Activated CD4-positive, alpha-beta memory T cell treated with anti-CD3 and anti-CD28 coated beads, Interleukin-2, amount 10 ng/mL, durations not matched to agents 7 days and 5 days (primary cell): ENCODE measurements at regions not wholly inside any gene's neighbourhood (a gene's known extent, or its start where the extent isn't known, plus 50 kb on each side); places are given as distances from the start of the nearest gene placed in this dataset.
"Not testable (repeated sequence)": the region's sequence is repeated elsewhere in the genome, so short reads cannot be mapped to it uniquely, and the experiment has no call there.

Experiments used
- CTCF ChIA-PET: fragments of 350-600 bp; sonication (Branson Sonifier 250); formaldehyde crosslinking; loops from one replicate; lab custom pipeline; 2021; ENCODE audit warnings: antibody characterized with exemption, inconsistent platforms; lab: Charles Lee
- POLR2A ChIA-PET: fragments of 350-600 bp; sonication (Branson Sonifier 250); formaldehyde crosslinking; loops from one replicate; lab custom pipeline; 2021; ENCODE audit warnings: antibody characterized with exemption; lab: Charles Lee
- DNase-seq: peaks from one replicate; pipeline ENCODE4 v3.0.0-alpha.2; 2020
- H3K27ac Mint-ChIP-seq: one replicate; pipeline ENCODE4 v1.8.0; 2021; ENCODE audit warnings: mild to moderate bottlenecking, mixed read lengths
- H3K27me3 Mint-ChIP-seq: one replicate; pipeline ENCODE4 v1.8.0; 2021; ENCODE audit warnings: mixed read lengths
- H3K36me3 Mint-ChIP-seq: one replicate; pipeline ENCODE4 v1.8.0; 2021; ENCODE audit warnings: low read depth, mixed read lengths
- H3K4me1 Mint-ChIP-seq: one replicate; pipeline ENCODE4 v1.8.0; 2021; ENCODE audit warnings: mixed read lengths
- H3K4me3 Mint-ChIP-seq: one replicate; pipeline ENCODE4 v1.8.0; 2021; ENCODE audit warnings: mild to moderate bottlenecking, mixed read lengths
- H3K9me3 Mint-ChIP-seq: one replicate; pipeline ENCODE4 v1.8.0; 2021; ENCODE audit warnings: mixed read lengths

DNA sequence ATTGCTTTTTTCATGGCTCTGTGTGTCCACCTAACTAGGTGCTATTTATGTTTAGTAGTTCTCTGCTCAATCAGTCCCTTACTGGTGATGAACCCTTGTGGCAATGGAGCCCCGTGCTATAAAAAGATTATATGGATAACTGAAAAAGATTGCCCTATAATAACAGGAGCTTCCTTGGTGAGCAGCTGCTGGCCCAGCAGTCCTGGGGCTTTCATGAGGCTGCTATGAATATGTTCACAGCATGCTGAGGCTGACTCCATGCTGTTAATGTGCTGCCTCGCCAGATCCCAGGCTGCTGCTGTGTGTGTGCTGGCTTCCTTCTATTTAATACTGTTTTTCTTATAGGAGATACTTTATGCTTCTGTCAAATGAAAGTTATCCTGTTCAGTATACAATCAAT lies 357.5 kb downstream of the TAF11L14 start:
- Mint-ChIP-seq H3K9me3 (peaks cover 3% of the 10 kb centered on the region), H3K36me3 (no peaks in the 10 kb centered on the region), H3K4me3 (no peak overlapping the region), H3K27ac (no peak overlapping the region), H3K27me3 (no peaks in the 10 kb centered on the region), H3K4me1 (no peaks in the 10 kb centered on the region)
- ChIA-PET CTCF (no interaction called here), POLR2A (no interaction called here)
- DNase-seq: no peak

DNA sequence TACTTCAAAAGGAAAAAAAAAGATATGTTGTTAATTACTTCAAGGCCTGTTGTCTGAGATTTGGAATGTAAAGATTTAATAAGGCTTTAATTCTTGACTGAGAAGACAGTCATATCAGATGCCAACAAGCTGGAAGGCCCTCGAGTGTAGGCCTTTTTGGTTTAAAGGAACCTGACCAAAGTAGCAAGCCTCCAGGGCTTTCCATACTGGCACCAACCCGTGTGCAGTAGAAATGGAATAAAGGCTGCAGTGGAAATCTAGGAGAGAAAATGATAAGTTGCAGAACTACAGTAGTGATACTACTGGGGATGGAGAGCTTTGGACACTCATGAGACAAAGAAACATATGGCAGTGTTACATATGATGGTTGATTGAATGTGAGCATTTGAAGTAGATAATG lies 358.0 kb downstream of the TAF11L14 start:
- Mint-ChIP-seq H3K36me3 (no peaks in the 10 kb centered on the region), H3K27ac (no peak overlapping the region), H3K27me3 (no peaks in the 10 kb centered on the region), H3K4me3 (no peak overlapping the region), H3K4me1 (no peaks in the 10 kb centered on the region), H3K9me3 (peaks cover 3% of the 10 kb centered on the region)
- no peak for DNase-seq
- CTCF ChIA-PET: no interaction called here
- POLR2A ChIA-PET: no interaction called here

DNA sequence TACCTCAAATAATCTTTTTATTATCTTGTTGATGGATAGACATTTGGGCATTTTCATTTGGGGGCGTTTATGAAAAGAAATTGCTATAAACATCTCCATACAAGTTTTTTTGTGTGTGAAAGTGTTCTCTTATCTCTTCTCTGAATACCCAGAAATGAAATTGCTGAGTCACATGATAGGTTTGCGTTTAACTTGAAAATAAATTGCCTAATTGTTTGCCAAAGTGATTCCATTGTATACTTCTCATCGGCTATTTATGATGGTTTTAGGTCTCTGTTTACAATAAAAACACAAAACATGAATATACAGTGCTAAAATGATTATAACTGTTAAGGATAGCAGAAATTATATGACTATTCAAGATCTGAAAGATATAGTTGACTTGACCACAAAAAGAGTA lies 361.7 kb downstream of the TAF11L14 start:
- CTCF ChIA-PET: no interaction called here
- DNase-seq: no peak
- Mint-ChIP-seq H3K4me1 (no peaks in the 10 kb centered on the region), H3K36me3 (no peaks in the 10 kb centered on the region), H3K9me3 (peaks cover 3% of the 10 kb centered on the region), H3K4me3 (no peak overlapping the region), H3K27me3 (no peaks in the 10 kb centered on the region), H3K27ac (no peak overlapping the region)
- POLR2A ChIA-PET: no interaction called here

DNA sequence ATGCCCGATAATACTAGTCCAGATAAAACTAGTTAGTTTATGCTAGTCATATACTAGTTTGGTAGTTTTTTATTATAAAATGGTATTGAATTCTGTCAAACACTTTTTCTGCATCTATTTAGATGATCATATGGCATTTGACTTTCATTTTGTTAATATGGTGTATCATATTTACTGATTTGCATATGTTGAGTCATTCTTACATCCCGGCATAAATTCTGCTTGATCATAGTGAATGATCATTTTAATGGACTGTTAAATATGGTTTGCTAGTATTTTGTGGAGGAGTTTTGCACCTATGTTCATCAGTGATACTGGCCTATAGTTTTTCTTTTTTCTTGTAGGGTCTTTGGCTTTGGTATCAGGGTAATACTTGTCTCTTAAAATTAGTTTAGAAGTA lies 365.6 kb downstream of the TAF11L14 start:
- no peaks in the 10 kb centered on the region for H3K27me3 Mint-ChIP-seq
- no peak overlapping the region for H3K27ac Mint-ChIP-seq
- no peaks in the 10 kb centered on the region for H3K36me3 Mint-ChIP-seq
- peaks cover 13% of the 10 kb centered on the region for H3K9me3 Mint-ChIP-seq
- H3K4me3 Mint-ChIP-seq: no peak overlapping the region
- CTCF ChIA-PET: no interaction called here
- H3K4me1 Mint-ChIP-seq: no peaks in the 10 kb centered on the region
- POLR2A ChIA-PET: no interaction called here
- DNase-seq: no peak

DNA sequence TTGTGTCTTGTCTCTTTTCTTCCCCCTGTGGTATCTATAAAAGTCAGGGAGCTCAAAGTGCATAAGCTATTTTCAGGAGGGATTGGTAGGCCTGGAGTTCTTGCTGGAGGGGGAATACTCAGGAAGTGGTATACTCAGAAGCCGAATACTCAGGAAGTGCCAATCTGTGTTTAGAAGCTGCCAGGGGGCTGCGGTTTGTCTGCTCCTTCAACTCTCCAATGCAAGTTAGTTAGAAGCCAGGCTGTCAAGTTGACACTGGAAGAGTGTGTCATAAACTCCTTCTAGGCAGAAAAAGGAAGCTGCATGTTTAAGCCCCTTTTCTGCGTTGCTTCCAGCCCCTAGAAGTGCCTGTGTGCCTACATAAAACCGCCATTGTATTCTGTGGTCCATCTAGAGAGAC lies 366.5 kb downstream of the TAF11L14 start:
- POLR2A ChIA-PET: no interaction called here
- CTCF ChIA-PET: no interaction called here
- Mint-ChIP-seq H3K9me3 (peaks cover 19% of the 10 kb centered on the region), H3K27me3 (no peaks in the 10 kb centered on the region), H3K4me3 (no peak overlapping the region), H3K27ac (no peak overlapping the region), H3K36me3 (no peaks in the 10 kb centered on the region), H3K4me1 (no peaks in the 10 kb centered on the region)
- no peak for DNase-seq

- Mint-ChIP-seq H3K9me3 (peaks cover 24% of the 10 kb centered on the region), H3K4me1 (no peaks in the 10 kb centered on the region), H3K4me3 (no peak overlapping the region), H3K36me3 (no peaks in the 10 kb centered on the region), H3K27me3 (no peaks in the 10 kb centered on the region), H3K27ac (no peak overlapping the region)
- DNase-seq: no peak
- ChIA-PET POLR2A (no interaction called here), CTCF (no interaction called here)
Measured at GRCh38 chr5:18003312-18003711, 369.1 kb downstream of the TAF11L14 start.

DNA sequence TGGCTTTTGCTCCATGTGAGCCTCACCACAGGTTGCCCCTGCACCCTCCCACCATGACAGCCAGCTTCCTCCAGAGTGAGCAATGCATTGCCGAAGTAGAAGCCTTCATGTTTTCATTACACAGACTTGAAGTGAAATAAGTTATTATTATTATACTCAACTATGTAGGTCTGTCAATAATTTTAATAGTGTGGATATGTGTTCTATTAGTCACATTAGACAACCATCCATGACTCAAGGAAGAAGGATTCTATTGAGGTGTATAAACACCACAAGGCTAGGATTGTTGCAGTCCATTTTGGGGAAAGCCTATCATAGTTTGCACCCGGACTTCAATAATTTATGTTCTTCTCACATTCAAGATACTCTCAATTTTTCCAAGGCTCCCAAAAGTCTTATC lies 369.5 kb downstream of the TAF11L14 start:
- Mint-ChIP-seq H3K27me3 (no peaks in the 10 kb centered on the region), H3K9me3 (peaks cover 24% of the 10 kb centered on the region), H3K36me3 (no peaks in the 10 kb centered on the region), H3K4me1 (no peaks in the 10 kb centered on the region), H3K27ac (no peak overlapping the region), H3K4me3 (no peak overlapping the region)
- ChIA-PET POLR2A (no interaction called here), CTCF (no interaction called here)
- DNase-seq: no peak

- H3K27ac Mint-ChIP-seq, H3K27me3 Mint-ChIP-seq, POLR2A ChIA-PET, CTCF ChIA-PET, H3K36me3 Mint-ChIP-seq, H3K4me1 Mint-ChIP-seq, H3K4me3 Mint-ChIP-seq, DNase-seq: not testable (repeated sequence)
- peaks cover 24% of the 10 kb centered on the region for H3K9me3 Mint-ChIP-seq
Measured at GRCh38 chr5:18006235-18006634, 372.0 kb downstream of the TAF11L14 start.

GRCh38 chr5:18008940-18009339 lies 374.7 kb downstream of the TAF11L14 start:
- Mint-ChIP-seq H3K4me1 (no peaks in the 10 kb centered on the region), H3K27me3 (no peaks in the 10 kb centered on the region), H3K9me3 (peaks cover 16% of the 10 kb centered on the region), H3K36me3 (no peaks in the 10 kb centered on the region), H3K4me3 (no peak overlapping the region), H3K27ac (no peak overlapping the region)
- ChIA-PET CTCF (no interaction called here), POLR2A (no interaction called here)
- DNase-seq: no peak

- no peaks in the 10 kb centered on the region for H3K27me3 Mint-ChIP-seq
- H3K4me3 Mint-ChIP-seq: no peak overlapping the region
- ChIA-PET POLR2A (no interaction called here), CTCF (no interaction called here)
- no peak for DNase-seq
- H3K9me3 Mint-ChIP-seq: peaks cover 13% of the 10 kb centered on the region
- H3K36me3 Mint-ChIP-seq: no peaks in the 10 kb centered on the region
- no peaks in the 10 kb centered on the region for H3K4me1 Mint-ChIP-seq
- no peak overlapping the region for H3K27ac Mint-ChIP-seq
Measured at GRCh38 chr5:18010053-18010452, 375.8 kb downstream of the TAF11L14 start.

DNA sequence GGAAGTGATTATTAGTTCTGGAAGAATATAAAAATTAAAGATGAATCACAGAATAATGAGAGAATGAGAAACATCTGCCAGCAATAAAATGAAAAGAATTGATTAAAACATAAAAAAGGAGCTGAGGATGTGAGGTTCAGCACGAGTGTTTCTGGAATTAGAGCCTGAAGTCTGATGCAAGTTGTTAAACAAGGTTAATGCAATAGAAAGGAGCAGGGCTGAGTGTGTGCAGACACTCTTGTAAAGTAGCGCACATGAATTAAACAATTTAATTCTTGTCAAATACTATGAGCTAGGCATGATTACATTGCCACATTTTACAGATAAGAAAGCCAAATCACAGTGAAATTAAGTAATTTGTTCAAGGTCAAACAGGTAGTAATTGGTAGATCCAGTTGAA lies 384.2 kb downstream of the TAF11L14 start:
- H3K27ac Mint-ChIP-seq: no peak overlapping the region
- no peaks in the 10 kb centered on the region for H3K4me1 Mint-ChIP-seq
- H3K36me3 Mint-ChIP-seq: no peaks in the 10 kb centered on the region
- H3K27me3 Mint-ChIP-seq: no peaks in the 10 kb centered on the region
- no peak for DNase-seq
- ChIA-PET CTCF (no interaction called here), POLR2A (no interaction called here)
- no peak overlapping the region for H3K4me3 Mint-ChIP-seq
- H3K9me3 Mint-ChIP-seq: peaks cover 5% of the 10 kb centered on the region

- DNase-seq: no peak
- no peak overlapping the region for H3K27ac Mint-ChIP-seq
- CTCF ChIA-PET: no interaction called here
- no peaks in the 10 kb centered on the region for H3K4me1 Mint-ChIP-seq
- H3K36me3 Mint-ChIP-seq: no peaks in the 10 kb centered on the region
- POLR2A ChIA-PET: no interaction called here
- H3K27me3 Mint-ChIP-seq: no peaks in the 10 kb centered on the region
- peaks cover 5% of the 10 kb centered on the region for H3K9me3 Mint-ChIP-seq
- no peak overlapping the region for H3K4me3 Mint-ChIP-seq
Measured at GRCh38 chr5:18023275-18023674, 389.0 kb downstream of the TAF11L14 start.

DNA sequence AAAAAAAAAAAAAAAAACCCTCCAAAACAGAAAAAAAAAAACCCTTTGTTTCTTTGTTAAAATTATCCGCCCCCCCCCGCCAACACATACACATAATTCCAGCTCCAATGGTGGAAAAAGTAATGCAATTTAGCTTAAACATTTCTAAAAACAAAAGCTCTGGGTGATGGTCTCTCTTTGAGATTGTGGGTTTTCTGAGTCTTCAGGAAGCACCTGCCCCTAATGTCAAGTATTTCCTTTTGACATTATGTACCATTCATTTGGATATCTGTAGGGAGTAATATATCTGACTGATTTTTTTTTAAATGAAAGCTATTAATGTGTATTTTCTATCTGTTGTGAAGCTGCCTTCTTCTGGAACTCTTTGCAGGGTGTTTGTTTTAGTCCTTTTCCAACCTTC lies 389.7 kb downstream of the TAF11L14 start:
- no peak for DNase-seq
- Mint-ChIP-seq H3K36me3 (no peaks in the 10 kb centered on the region), H3K27me3 (no peaks in the 10 kb centered on the region), H3K27ac (no peak overlapping the region), H3K9me3 (peaks cover 5% of the 10 kb centered on the region), H3K4me1 (no peaks in the 10 kb centered on the region), H3K4me3 (no peak overlapping the region)
- CTCF ChIA-PET: no interaction called here
- POLR2A ChIA-PET: no interaction called here

DNA sequence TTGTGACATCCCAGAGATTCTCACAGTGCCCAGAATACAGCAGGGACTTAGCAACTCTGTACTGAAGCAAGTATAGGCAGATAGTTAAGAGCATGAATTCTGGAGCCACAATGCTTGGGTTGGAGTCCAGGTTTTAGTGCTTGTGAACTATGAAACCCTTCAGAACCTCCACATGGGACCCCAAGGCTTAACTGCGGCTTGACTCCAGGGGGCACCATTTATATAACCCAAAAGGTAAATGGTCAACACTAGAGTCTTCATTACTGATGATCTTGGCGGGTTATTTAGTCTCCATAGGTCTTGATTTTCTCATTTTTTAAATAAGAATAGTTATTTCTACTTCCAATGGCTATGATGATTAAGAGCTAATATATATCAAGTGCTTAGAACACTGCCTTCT lies 390.3 kb downstream of the TAF11L14 start:
- Mint-ChIP-seq H3K9me3 (peaks cover 5% of the 10 kb centered on the region), H3K27ac (no peak overlapping the region), H3K4me1 (no peaks in the 10 kb centered on the region), H3K36me3 (no peaks in the 10 kb centered on the region), H3K4me3 (no peak overlapping the region), H3K27me3 (no peaks in the 10 kb centered on the region)
- no peak for DNase-seq
- CTCF ChIA-PET: no interaction called here
- POLR2A ChIA-PET: no interaction called here
